Ishikawa (cell line): ENCODE measurements at regions not wholly inside any gene's neighbourhood (a gene's known extent, or its start where the extent isn't known, plus 50 kb on each side); places are given as distances from the start of the nearest gene placed in this dataset.

Source experiments
- CEBPB ChIP-seq: IDR thresholded peaks from 2 replicates; pipeline ENCODE4 v1.6.1; 2012
- CREB1 ChIP-seq: IDR thresholded peaks from 2 replicates; pipeline ENCODE4 v1.6.1; 2012; ENCODE audit warnings: low read depth
- EGR1 ChIP-seq: IDR thresholded peaks from 2 replicates; pipeline ENCODE4 v1.6.1; 2012
- EP300 ChIP-seq: IDR thresholded peaks from 2 replicates; pipeline ENCODE4 v1.6.1; 2012; ENCODE audit warnings: borderline replicate concordance
- FOXM1 ChIP-seq: IDR thresholded peaks from 2 replicates; pipeline ENCODE4 v1.6.1; 2012; ENCODE audit warnings: low read depth, borderline replicate concordance
- MAX ChIP-seq: IDR thresholded peaks from 2 replicates; pipeline ENCODE4 v1.6.1; 2012
- NFIC ChIP-seq: IDR thresholded peaks from 2 replicates; pipeline ENCODE4 v1.6.1; 2012
- RAD21 ChIP-seq: IDR thresholded peaks from 2 replicates; pipeline ENCODE4 v1.6.1; 2012; ENCODE audit warnings: low read depth
- REST ChIP-seq: IDR thresholded peaks from 2 replicates; pipeline ENCODE4 v1.6.1; 2012; ENCODE audit warnings: low read depth, mild to moderate bottlenecking
- TAF1 ChIP-seq: IDR thresholded peaks from 2 replicates; pipeline ENCODE4 v1.6.1; 2012; ENCODE audit warnings: low read depth, mild to moderate bottlenecking
- TCF12 ChIP-seq: IDR thresholded peaks from 2 replicates; pipeline ENCODE4 v1.6.1; 2012; ENCODE audit warnings: low read depth
- TEAD4 ChIP-seq: IDR thresholded peaks from 2 replicates; pipeline ENCODE4 v1.6.1; 2012
- USF1 ChIP-seq: IDR thresholded peaks from 2 replicates; pipeline ENCODE4 v1.6.1; 2012
- YY1 ChIP-seq: IDR thresholded peaks from 2 replicates; pipeline ENCODE4 v1.6.1; 2012; ENCODE audit warnings: low read depth
- ZBTB7A ChIP-seq: IDR thresholded peaks from 2 replicates; pipeline ENCODE4 v1.6.1; 2012; ENCODE audit warnings: low read depth

GRCh38 chr7:142583446-142583845, 165.8 kb upstream of the PRSS1 start:
- TF ChIP-seq TCF12 (no peak), NFIC (peak; percentile 45; the same call in 1 of the 2 replicates), YY1 (no peak), TAF1 (no peak)

GRCh38 chr7:142582351-142582750, 166.9 kb upstream of the PRSS1 start:
- TF ChIP-seq USF1 (no peak), TAF1 (no peak), RAD21 (no peak)

GRCh38 chr7:142581341-142581740, 167.9 kb upstream of the PRSS1 start:
- TF ChIP-seq RAD21 (no peak), TAF1 (no peak), CREB1 (no peak), NFIC (no peak), TEAD4 (no peak), YY1 (no peak), CEBPB (no peak), TCF12 (no peak), REST (no peak), USF1 (no peak), EGR1 (no peak), FOXM1 (no peak), EP300 (no peak)

- TF ChIP-seq MAX: no peak
- no peak for TF ChIP-seq TAF1
- TF ChIP-seq TCF12: no peak
- no peak for TF ChIP-seq EP300
- no peak for TF ChIP-seq CEBPB
- TF ChIP-seq USF1: no peak
- TF ChIP-seq ZBTB7A: no peak
- TF ChIP-seq RAD21: no peak
- TF ChIP-seq CREB1: no peak
- TF ChIP-seq EGR1: no peak
- TF ChIP-seq NFIC: no peak
- TF ChIP-seq REST: no peak
- TF ChIP-seq FOXM1: no peak
- TF ChIP-seq YY1: no peak
- TF ChIP-seq TEAD4: no peak
Observed at GRCh38 chr7:142579946-142580345, 169.3 kb upstream of the PRSS1 start.

GRCh38 chr7:142571581-142571980, 177.7 kb upstream of the PRSS1 start:
- no peak for TF ChIP-seq TEAD4
- TF ChIP-seq ZBTB7A: no peak
- TF ChIP-seq CREB1: no peak
- TF ChIP-seq USF1: no peak
- no peak for TF ChIP-seq MAX

- TF ChIP-seq REST: no peak
- TF ChIP-seq TEAD4: no peak
- no peak for TF ChIP-seq USF1
- no peak for TF ChIP-seq FOXM1
- no peak for TF ChIP-seq NFIC
- TF ChIP-seq YY1: no peak
- no peak for TF ChIP-seq MAX
- TF ChIP-seq EGR1: no peak
- no peak for TF ChIP-seq ZBTB7A
- TF ChIP-seq EP300: no peak
- no peak for TF ChIP-seq RAD21
- no peak for TF ChIP-seq CREB1
- no peak for TF ChIP-seq TCF12
- no peak for TF ChIP-seq TAF1
- TF ChIP-seq CEBPB: no peak
Observed at GRCh38 chr7:142569851-142570250, 179.4 kb upstream of the PRSS1 start.
